ENCODE measurements at regions not wholly inside any gene's neighbourhood (a gene's known extent, or its start where the extent isn't known, plus 50 kb on each side); places are given as distances from the start of the nearest gene placed in this dataset.

- TF ChIP-seq GATA2 (IDR thresholded peaks at IDR 0.05; ENCODE audit: low read depth, low read length) (no peak), GATA3 (IDR thresholded peaks at IDR 0.05; ENCODE audit: low read depth, low read length) (no peak)
Observed at GRCh38 chr6:86529635-86530034, 407.7 kb upstream of the HTR1E start.

Measured in SH-SY5Y (cell line).